GM20000 (cell line): ENCODE measurements at regions not wholly inside any gene's neighbourhood (a gene's known extent, or its start where the extent isn't known, plus 50 kb on each side); places are given as distances from the start of the nearest gene placed in this dataset.

Experiments used
- DNase-seq: peaks from one replicate; pipeline ENCODE4 v3.0.0; 2012; ENCODE audit warnings: low spot score
- TF ChIP-seq, protein P1 (sequence below): IDR thresholded peaks from 2 replicates; pipeline ENCODE4 v1.5.1; 2012; ENCODE audit warnings: mild to moderate bottlenecking, control low read depth; ENCODE audit errors: extremely low read depth, missing control alignments

DNA sequence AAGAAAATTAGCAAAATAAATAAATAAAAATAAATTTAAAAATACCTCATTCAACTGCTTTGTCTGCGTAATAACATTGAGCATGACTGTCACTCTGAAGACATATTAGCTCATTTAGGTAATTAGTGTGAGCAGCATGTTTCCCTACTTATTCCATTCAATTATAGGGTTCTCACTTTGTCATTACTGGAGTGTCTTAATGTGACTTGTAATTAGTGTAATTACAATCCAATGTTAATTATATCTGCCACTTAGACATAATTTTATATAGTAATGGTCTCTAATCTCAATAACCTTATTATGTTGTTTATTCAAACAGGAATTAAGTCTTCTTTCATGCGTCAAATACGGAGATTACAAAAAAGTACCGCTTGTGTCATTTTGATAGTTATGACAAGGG is 893.9 kb upstream of the ACVR2A start:
- DNase-seq = no peak
- TF ChIP-seq, protein P1, sequence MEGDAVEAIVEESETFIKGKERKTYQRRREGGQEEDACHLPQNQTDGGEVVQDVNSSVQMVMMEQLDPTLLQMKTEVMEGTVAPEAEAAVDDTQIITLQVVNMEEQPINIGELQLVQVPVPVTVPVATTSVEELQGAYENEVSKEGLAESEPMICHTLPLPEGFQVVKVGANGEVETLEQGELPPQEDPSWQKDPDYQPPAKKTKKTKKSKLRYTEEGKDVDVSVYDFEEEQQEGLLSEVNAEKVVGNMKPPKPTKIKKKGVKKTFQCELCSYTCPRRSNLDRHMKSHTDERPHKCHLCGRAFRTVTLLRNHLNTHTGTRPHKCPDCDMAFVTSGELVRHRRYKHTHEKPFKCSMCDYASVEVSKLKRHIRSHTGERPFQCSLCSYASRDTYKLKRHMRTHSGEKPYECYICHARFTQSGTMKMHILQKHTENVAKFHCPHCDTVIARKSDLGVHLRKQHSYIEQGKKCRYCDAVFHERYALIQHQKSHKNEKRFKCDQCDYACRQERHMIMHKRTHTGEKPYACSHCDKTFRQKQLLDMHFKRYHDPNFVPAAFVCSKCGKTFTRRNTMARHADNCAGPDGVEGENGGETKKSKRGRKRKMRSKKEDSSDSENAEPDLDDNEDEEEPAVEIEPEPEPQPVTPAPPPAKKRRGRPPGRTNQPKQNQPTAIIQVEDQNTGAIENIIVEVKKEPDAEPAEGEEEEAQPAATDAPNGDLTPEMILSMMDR = no peak

DNA sequence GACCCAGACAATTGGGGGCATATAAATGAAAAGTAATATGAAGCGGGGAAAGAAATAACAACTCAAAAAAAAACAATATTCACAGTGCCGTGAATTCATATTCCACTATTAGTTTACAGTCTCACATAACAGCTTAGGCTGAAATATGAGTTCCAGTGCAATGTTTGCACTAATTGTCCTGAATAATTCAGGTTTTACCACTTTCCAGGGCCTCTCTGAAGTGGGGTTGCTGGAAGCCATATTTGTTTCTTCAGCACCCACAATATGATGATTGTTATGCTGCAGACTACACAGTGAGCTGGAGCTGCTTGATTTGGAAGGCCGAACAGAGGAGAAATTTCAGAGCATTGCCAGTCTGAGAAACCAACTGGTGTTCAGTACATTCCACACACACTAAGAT is 894.5 kb upstream of the ACVR2A start:
- no peak for DNase-seq
- TF ChIP-seq, protein P1 = no peak

DNA sequence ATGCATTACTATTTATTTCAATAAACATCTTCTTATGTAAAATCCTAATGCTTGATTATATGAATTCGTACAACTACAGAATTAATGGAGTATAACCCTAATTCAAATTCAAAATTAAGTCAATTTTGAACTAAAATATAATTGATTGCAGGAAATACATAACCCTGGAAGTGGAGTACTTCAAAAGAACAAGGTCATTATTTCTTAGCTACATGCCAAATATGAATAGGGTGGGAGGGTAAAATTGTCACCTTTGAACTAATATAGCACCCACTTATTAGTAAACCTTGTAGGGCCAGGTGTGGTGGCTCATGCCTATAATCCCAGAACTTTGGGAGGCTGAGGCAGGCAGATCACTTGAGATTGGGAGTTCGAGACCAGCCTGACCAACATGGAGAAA is 895.4 kb upstream of the ACVR2A start:
- TF ChIP-seq, protein P1 = no peak
- no peak for DNase-seq

DNA sequence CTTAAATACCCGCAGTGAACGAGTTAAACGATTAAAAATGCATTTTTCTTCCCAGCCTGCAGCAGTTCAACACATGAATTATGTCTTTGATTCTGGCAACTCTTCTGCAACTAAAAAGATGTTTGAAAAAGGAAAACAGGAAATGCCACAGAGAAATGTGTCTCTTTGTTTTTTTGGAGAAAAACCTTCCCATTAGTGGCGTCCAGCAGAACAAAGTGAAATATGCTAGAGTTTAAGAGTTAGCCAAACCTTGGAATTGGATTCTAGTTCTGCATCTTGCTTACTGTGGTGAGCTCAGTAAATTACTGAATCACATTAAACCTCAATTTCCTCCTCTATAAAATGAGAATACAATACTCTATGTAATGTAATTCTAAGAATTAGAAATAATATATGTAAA is 900.2 kb upstream of the ACVR2A start:
- DNase-seq = no peak
- TF ChIP-seq, protein P1 = no peak

DNA sequence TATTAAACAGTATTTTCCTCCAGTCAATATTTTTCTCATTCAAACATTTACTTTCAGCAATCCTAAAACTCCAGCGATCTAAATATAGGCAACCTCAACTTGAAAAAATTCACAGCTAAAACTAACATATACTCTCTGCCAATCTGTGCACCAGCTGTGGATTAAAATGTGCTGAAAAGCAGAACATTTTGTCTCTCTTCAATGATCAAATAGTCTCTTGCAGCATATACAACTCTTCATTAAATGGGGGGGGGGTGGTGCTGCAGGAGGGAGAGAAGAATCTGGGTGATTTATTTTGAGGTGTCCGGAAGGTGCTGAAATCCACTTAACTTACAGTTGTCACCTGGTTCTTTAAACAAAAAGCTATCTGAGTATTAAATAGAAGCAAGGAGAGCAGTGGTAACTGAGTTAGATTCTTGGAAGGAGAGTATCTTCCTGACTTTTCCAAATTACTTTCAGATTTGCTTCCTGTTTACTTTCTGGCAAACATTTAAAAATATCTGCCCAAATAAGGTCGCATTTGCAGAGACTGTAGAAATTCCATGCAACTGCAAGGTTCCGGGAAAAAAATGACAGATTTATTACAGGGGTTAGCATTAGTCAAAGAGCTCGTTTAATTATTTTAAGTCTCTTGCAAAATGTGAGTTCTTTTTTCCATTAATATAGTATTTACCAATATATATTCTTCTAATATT is 904.7 kb upstream of the ACVR2A start:
- TF ChIP-seq, protein P1 = no peak
- DNase-seq = no peak

DNA sequence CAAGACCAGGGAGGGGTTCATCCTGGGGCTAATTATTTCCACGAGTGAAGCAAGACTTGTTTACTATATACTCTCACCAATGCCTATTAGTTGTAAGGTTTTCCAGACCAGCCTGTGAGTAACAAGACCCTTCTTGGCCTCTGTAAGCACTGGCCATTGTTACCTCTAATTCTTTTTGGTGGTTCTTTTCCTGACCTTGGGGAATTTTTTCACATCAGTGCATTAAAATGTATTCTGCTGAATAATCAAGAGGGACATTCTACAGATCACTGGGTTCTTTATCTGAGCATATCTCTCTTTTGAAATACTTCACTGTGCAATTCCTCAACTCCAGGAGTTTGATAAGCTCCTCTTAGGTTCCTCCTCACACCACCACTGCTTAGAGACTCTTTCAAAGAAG is 909.9 kb upstream of the ACVR2A start:
- TF ChIP-seq, protein P1 = no peak
- no peak for DNase-seq

DNA sequence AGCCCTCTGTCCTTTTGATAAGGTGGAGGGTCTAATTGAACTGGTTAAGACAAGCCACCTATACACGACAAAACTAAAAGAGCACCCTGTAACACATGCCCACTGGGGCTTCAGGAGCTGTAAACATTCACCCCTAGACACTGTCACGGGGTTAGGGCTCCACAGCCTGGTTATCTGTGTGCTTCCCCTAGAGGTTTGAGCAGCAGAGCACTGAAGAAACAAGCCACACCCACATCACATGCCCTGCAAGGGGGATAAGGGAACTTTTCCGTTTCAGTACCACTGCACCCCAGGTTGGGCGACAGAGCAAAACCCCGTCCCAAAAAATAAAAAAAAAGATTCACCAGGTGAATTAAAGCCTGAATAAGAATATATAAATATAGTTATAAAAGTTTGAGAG is 913.7 kb upstream of the ACVR2A start:
- TF ChIP-seq, protein P1 = no peak
- DNase-seq = no peak
